Activated CD4-positive, alpha-beta memory T cell treated with anti-CD3 and anti-CD28 coated beads, Interleukin-2, amount 10 ng/mL, durations not matched to agents 7 days and 5 days (primary cell): ENCODE measurements at regions not wholly inside any gene's neighbourhood (a gene's known extent, or its start where the extent isn't known, plus 50 kb on each side); places are given as distances from the start of the nearest gene placed in this dataset.

Experiments used
- CTCF ChIA-PET: fragments of 350-600 bp; sonication (Branson Sonifier 250); formaldehyde crosslinking; loops from one replicate; lab custom pipeline; 2021; ENCODE audit warnings: antibody characterized with exemption, inconsistent platforms; lab: Charles Lee
- POLR2A ChIA-PET: fragments of 350-600 bp; sonication (Branson Sonifier 250); formaldehyde crosslinking; loops from one replicate; lab custom pipeline; 2021; ENCODE audit warnings: antibody characterized with exemption; lab: Charles Lee
- DNase-seq: peaks from one replicate; pipeline ENCODE4 v3.0.0-alpha.2; 2020
- H3K27ac Mint-ChIP-seq: one replicate; pipeline ENCODE4 v1.8.0; 2021; ENCODE audit warnings: mild to moderate bottlenecking, mixed read lengths
- H3K27me3 Mint-ChIP-seq: one replicate; pipeline ENCODE4 v1.8.0; 2021; ENCODE audit warnings: mixed read lengths
- H3K36me3 Mint-ChIP-seq: one replicate; pipeline ENCODE4 v1.8.0; 2021; ENCODE audit warnings: low read depth, mixed read lengths
- H3K4me1 Mint-ChIP-seq: one replicate; pipeline ENCODE4 v1.8.0; 2021; ENCODE audit warnings: mixed read lengths
- H3K4me3 Mint-ChIP-seq: one replicate; pipeline ENCODE4 v1.8.0; 2021; ENCODE audit warnings: mild to moderate bottlenecking, mixed read lengths
- H3K9me3 Mint-ChIP-seq: one replicate; pipeline ENCODE4 v1.8.0; 2021; ENCODE audit warnings: mixed read lengths

- no peaks in the 10 kb centered on the region for H3K9me3 Mint-ChIP-seq
- H3K4me3 Mint-ChIP-seq: no peak overlapping the region
- no peaks in the 10 kb centered on the region for H3K4me1 Mint-ChIP-seq
- no peaks in the 10 kb centered on the region for H3K27me3 Mint-ChIP-seq
- no peaks in the 10 kb centered on the region for H3K36me3 Mint-ChIP-seq
- POLR2A ChIA-PET: no interaction called here
- no peak overlapping the region for H3K27ac Mint-ChIP-seq
- DNase-seq: no peak
- CTCF ChIA-PET: no interaction called here
These were observed 77.2 kb upstream of the CFAP20DC start for GRCh38 chr3:59127071-59127470.

- no peak overlapping the region for H3K4me3 Mint-ChIP-seq
- no peak for DNase-seq
- H3K27ac Mint-ChIP-seq: no peak overlapping the region
- no peaks in the 10 kb centered on the region for H3K27me3 Mint-ChIP-seq
- POLR2A ChIA-PET: no interaction called here
- no peaks in the 10 kb centered on the region for H3K9me3 Mint-ChIP-seq
- H3K36me3 Mint-ChIP-seq: no peaks in the 10 kb centered on the region
- CTCF ChIA-PET: no interaction called here
- no peaks in the 10 kb centered on the region for H3K4me1 Mint-ChIP-seq
These were observed 76.6 kb upstream of the CFAP20DC start for GRCh38 chr3:59126446-59126845.

GRCh38 chr3:59121346-59122144 lies 71.7 kb upstream of the CFAP20DC start:
- ChIA-PET POLR2A (no interaction called here), CTCF (interaction anchor here (0.6 kb wide), 1 partner anchor 15 kb away, joined by 3 read pairs; no protein-coding TSS in a partner anchor)
- no peak for DNase-seq
- Mint-ChIP-seq H3K36me3 (no peaks in the 10 kb centered on the region), H3K4me3 (no peak overlapping the region), H3K9me3 (no peaks in the 10 kb centered on the region), H3K27ac (no peak overlapping the region), H3K27me3 (peaks cover 5% of the 10 kb centered on the region), H3K4me1 (no peaks in the 10 kb centered on the region)

- H3K27me3 Mint-ChIP-seq: peaks cover 5% of the 10 kb centered on the region
- H3K4me1 Mint-ChIP-seq: peaks cover 2% of the 10 kb centered on the region
- H3K36me3 Mint-ChIP-seq: no peaks in the 10 kb centered on the region
- CTCF ChIA-PET: no interaction called here
- no peaks in the 10 kb centered on the region for H3K9me3 Mint-ChIP-seq
- POLR2A ChIA-PET: no interaction called here
- DNase-seq: no peak
- H3K27ac Mint-ChIP-seq: no peak overlapping the region
- H3K4me3 Mint-ChIP-seq: no peak overlapping the region
These were observed 69.1 kb upstream of the CFAP20DC start for GRCh38 chr3:59118928-59119327.

GRCh38 chr3:59117396-59117795 lies 67.6 kb upstream of the CFAP20DC start:
- POLR2A ChIA-PET: no interaction called here
- no peaks in the 10 kb centered on the region for H3K36me3 Mint-ChIP-seq

GRCh38 chr3:59116233-59116537 lies 66.4 kb upstream of the CFAP20DC start:
- POLR2A ChIA-PET: no interaction called here
- no peak for DNase-seq
- peaks cover 2% of the 10 kb centered on the region for H3K4me1 Mint-ChIP-seq
- peaks cover 5% of the 10 kb centered on the region for H3K27me3 Mint-ChIP-seq
- H3K4me3 Mint-ChIP-seq: no peak overlapping the region
- no peak overlapping the region for H3K27ac Mint-ChIP-seq
- CTCF ChIA-PET: no interaction called here
- H3K9me3 Mint-ChIP-seq: no peaks in the 10 kb centered on the region
- H3K36me3 Mint-ChIP-seq: no peaks in the 10 kb centered on the region

More at GRCh38 chr3:59117396-59117795, 67.6 kb upstream of the CFAP20DC start:
- no peak overlapping the region for H3K4me3 Mint-ChIP-seq
- peaks cover 2% of the 10 kb centered on the region for H3K4me1 Mint-ChIP-seq
- H3K27me3 Mint-ChIP-seq: peaks cover 5% of the 10 kb centered on the region
- DNase-seq: no peak
- no peak overlapping the region for H3K27ac Mint-ChIP-seq
- H3K9me3 Mint-ChIP-seq: no peaks in the 10 kb centered on the region
- CTCF ChIA-PET: no interaction called here

GRCh38 chr3:59115364-59116232 lies 65.8 kb upstream of the CFAP20DC start:
- ChIA-PET POLR2A (no interaction called here), CTCF (no interaction called here)
- H3K36me3 Mint-ChIP-seq: no peaks in the 10 kb centered on the region
- no peaks in the 10 kb centered on the region for H3K9me3 Mint-ChIP-seq
- no peak overlapping the region for H3K4me3 Mint-ChIP-seq
- peaks cover 2% of the 10 kb centered on the region for H3K4me1 Mint-ChIP-seq
- H3K27ac Mint-ChIP-seq: no peak overlapping the region
- H3K27me3 Mint-ChIP-seq: peaks cover 5% of the 10 kb centered on the region
- no peak for DNase-seq

GRCh38 chr3:59107856-59108815 lies 58.3 kb upstream of the CFAP20DC start:
- H3K27ac Mint-ChIP-seq: no peak overlapping the region
- H3K4me1 Mint-ChIP-seq: no peaks in the 10 kb centered on the region
- ChIA-PET POLR2A (no interaction called here), CTCF (interaction anchor here (1.2 kb wide), 1 partner anchor 55 kb away, joined by 3 read pairs; no protein-coding TSS in a partner anchor)
- no peak overlapping the region for H3K4me3 Mint-ChIP-seq
- DNase-seq: no peak
- no peaks in the 10 kb centered on the region for H3K36me3 Mint-ChIP-seq
- peaks cover 1% of the 10 kb centered on the region for H3K9me3 Mint-ChIP-seq
- H3K27me3 Mint-ChIP-seq: no peaks in the 10 kb centered on the region

GRCh38 chr3:59106085-59106648 lies 56.3 kb upstream of the CFAP20DC start:
- no peaks in the 10 kb centered on the region for H3K36me3 Mint-ChIP-seq
- H3K4me1 Mint-ChIP-seq: no peaks in the 10 kb centered on the region
- peaks cover 1% of the 10 kb centered on the region for H3K9me3 Mint-ChIP-seq
- ChIA-PET CTCF (interaction anchor here (0.7 kb wide), 1 partner anchor 15 kb away, joined by 3 read pairs; no protein-coding TSS in a partner anchor), POLR2A (no interaction called here)
- H3K4me3 Mint-ChIP-seq: no peak overlapping the region
- H3K27ac Mint-ChIP-seq: no peak overlapping the region
- DNase-seq: no peak
- no peaks in the 10 kb centered on the region for H3K27me3 Mint-ChIP-seq

- no peaks in the 10 kb centered on the region for H3K36me3 Mint-ChIP-seq
- H3K9me3 Mint-ChIP-seq: no peaks in the 10 kb centered on the region
- no peak overlapping the region for H3K4me3 Mint-ChIP-seq
- ChIA-PET POLR2A (no interaction called here), CTCF (interaction anchor here (0.5 kb wide), 1 partner anchor 754 kb away, joined by 3 read pairs; no protein-coding TSS in a partner anchor)
- no peak for DNase-seq
- H3K27me3 Mint-ChIP-seq: no peaks in the 10 kb centered on the region
- no peaks in the 10 kb centered on the region for H3K4me1 Mint-ChIP-seq
- H3K27ac Mint-ChIP-seq: no peak overlapping the region
These were observed 53.7 kb upstream of the CFAP20DC start for GRCh38 chr3:59103552-59103951.

- Mint-ChIP-seq H3K4me3 (no peak overlapping the region), H3K4me1 (no peaks in the 10 kb centered on the region), H3K9me3 (no peaks in the 10 kb centered on the region), H3K36me3 (no peaks in the 10 kb centered on the region), H3K27ac (no peak overlapping the region), H3K27me3 (peaks cover 3% of the 10 kb centered on the region)
- no peak for DNase-seq
- ChIA-PET CTCF (no interaction called here), POLR2A (no interaction called here)
These were observed 51.5 kb upstream of the CFAP20DC start for GRCh38 chr3:59101231-59101736.
